Neutrophil (primary cell): ENCODE measurements at regions not wholly inside any gene's neighbourhood (a gene's known extent, or its start where the extent isn't known, plus 50 kb on each side); places are given as distances from the start of the nearest gene placed in this dataset.

Experiments
- H3K27ac ChIP-seq: fragments of 200-600 bp; sonication (generic); 2 replicates; pipeline ENCODE4 v1.5.1; 2016; ENCODE audit warnings: mild to moderate bottlenecking, moderate library complexity
- H3K27me3 ChIP-seq: fragments of 200-600 bp; sonication (generic); 2 replicates; pipeline ENCODE4 v1.6.0; 2016; ENCODE audit warnings: mild to moderate bottlenecking
- H3K36me3 ChIP-seq: fragments of 200-600 bp; sonication (generic); 2 replicates; pipeline ENCODE4 v1.5.1; 2017
- H3K4me1 ChIP-seq, 2 experiments: fragments of 200-600 bp in 1 of 2; sonication (generic) in 1 of 2; 1 replicate in 1 of 2; 2 replicates in 1 of 2; pipeline versions ENCODE4 v1.5.1 to v1.6.1; 2013 to 2016; ENCODE audit warnings: low read depth in 1 of 2, low read length in 1 of 2, mild to moderate bottlenecking in 1 of 2, moderate library complexity in 1 of 2; ENCODE audit not compliant: control insufficient read depth in 1 of 2, insufficient read depth in 1 of 2
- H3K4me3 ChIP-seq, 2 experiments: fragments of 200-600 bp in 1 of 2; sonication (generic) in 1 of 2; 1 replicate in 1 of 2; 2 replicates in 1 of 2; pipeline ENCODE4 v1.5.1; 2013 to 2016; ENCODE audit warnings: low read depth in 1 of 2, low read length in 1 of 2, mild to moderate bottlenecking in 1 of 2, moderate library complexity in 1 of 2
- H3K9me3 ChIP-seq: fragments of 200-600 bp; sonication (generic); 2 replicates; pipeline ENCODE4 v1.5.1; 2016
- TF ChIP-seq, protein P1 (sequence below): fragments of 200-600 bp; sonication (generic); IDR thresholded peaks from 2 replicates; pipeline ENCODE4 v1.5.1; 2016; ENCODE audit warnings: antibody characterized with exemption

GRCh38 chr1:41995441-41996130 lies 76.9 kb upstream of the HIVEP3 start:
- Histone ChIP-seq H3K4me3 (no peak overlapping the region), H3K27me3 (no peaks in the 10 kb centered on the region), H3K36me3 (no peaks in the 10 kb centered on the region), H3K9me3 (no peaks in the 10 kb centered on the region), H3K27ac (no peak overlapping the region), H3K4me1 (no peaks in the 10 kb centered on the region)
- TF ChIP-seq, protein P1, sequence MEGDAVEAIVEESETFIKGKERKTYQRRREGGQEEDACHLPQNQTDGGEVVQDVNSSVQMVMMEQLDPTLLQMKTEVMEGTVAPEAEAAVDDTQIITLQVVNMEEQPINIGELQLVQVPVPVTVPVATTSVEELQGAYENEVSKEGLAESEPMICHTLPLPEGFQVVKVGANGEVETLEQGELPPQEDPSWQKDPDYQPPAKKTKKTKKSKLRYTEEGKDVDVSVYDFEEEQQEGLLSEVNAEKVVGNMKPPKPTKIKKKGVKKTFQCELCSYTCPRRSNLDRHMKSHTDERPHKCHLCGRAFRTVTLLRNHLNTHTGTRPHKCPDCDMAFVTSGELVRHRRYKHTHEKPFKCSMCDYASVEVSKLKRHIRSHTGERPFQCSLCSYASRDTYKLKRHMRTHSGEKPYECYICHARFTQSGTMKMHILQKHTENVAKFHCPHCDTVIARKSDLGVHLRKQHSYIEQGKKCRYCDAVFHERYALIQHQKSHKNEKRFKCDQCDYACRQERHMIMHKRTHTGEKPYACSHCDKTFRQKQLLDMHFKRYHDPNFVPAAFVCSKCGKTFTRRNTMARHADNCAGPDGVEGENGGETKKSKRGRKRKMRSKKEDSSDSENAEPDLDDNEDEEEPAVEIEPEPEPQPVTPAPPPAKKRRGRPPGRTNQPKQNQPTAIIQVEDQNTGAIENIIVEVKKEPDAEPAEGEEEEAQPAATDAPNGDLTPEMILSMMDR, result no peak

- Histone ChIP-seq H3K27ac (no peak overlapping the region), H3K4me3 (no peak overlapping the region), H3K9me3 (no peaks in the 10 kb centered on the region), H3K4me1 (no peaks in the 10 kb centered on the region), H3K27me3 (no peaks in the 10 kb centered on the region), H3K36me3 (no peaks in the 10 kb centered on the region)
- TF ChIP-seq, protein P1, result no peak
Observed at GRCh38 chr1:41994195-41994894, 75.6 kb upstream of the HIVEP3 start.

- TF ChIP-seq, protein P1, result no peak
- H3K27me3 ChIP-seq, result no peaks in the 10 kb centered on the region
- H3K4me1 ChIP-seq, result peaks cover 0 to 7% of the 10 kb centered on the region in 2 experiments
- H3K36me3 ChIP-seq, result no peaks in the 10 kb centered on the region
- no peak overlapping the region for H3K27ac ChIP-seq
- H3K9me3 ChIP-seq, result no peaks in the 10 kb centered on the region
- no peak overlapping the region for H3K4me3 ChIP-seq
Observed at GRCh38 chr1:41983451-41983850, 64.7 kb upstream of the HIVEP3 start.

- TF ChIP-seq, protein P1, result no peak
- H3K27ac ChIP-seq, result no peak overlapping the region
- no peaks in the 10 kb centered on the region for H3K36me3 ChIP-seq
- no peaks in the 10 kb centered on the region for H3K27me3 ChIP-seq
- no peak overlapping the region for H3K4me3 ChIP-seq
- peaks cover 0 to 7% of the 10 kb centered on the region in 2 experiments for H3K4me1 ChIP-seq
- no peaks in the 10 kb centered on the region for H3K9me3 ChIP-seq
Observed at GRCh38 chr1:41981796-41982195, 63.1 kb upstream of the HIVEP3 start.

DNA sequence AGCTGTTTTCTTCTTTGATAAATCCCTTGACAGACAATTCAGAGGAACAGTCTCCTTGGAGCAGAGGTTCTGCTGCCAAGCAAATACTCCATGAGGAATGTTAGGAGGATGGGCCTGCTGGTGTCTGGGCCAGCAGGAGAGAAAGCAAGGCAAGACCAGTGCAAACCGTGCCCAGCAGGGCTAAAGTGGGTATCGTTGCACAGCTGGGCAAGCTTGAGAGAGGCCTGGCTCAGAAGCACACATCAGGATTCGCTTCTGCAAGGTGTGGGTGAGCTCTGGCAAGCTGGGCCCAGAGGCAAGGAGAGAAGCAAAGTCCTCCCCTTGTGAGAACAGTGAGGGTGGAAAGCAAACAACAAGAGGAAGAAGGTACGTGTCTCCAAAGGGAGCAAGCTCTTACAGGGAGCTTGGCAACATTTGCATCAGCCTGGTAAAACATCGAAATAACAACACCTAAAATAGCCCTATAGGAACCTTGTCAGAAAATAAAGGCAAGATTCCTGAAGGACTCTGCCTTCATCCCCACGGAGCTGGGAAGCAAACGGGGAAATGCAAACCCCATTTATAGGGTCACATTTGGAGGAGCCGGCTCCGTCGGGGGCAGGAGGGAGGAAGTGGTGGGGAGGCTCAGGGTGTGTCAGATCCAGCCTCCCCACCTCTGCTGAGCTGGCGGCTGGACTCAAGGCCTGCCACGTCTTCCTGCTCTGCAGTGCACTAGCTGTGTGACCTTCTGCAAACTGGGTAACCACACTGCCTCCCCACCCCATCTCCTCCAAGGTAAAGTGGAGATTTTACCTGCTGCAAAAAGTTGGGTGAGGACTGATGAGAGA lies 62.3 kb upstream of the HIVEP3 start:
- H3K4me3 ChIP-seq, result no peak overlapping the region

More for the DNA sequence above, 62.3 kb upstream of the HIVEP3 start:
- Histone ChIP-seq H3K9me3 (no peaks in the 10 kb centered on the region), H3K36me3 (no peaks in the 10 kb centered on the region), H3K4me1 (peaks cover 0 to 7% of the 10 kb centered on the region in 2 experiments), H3K27me3 (no peaks in the 10 kb centered on the region), H3K27ac (no peak overlapping the region)
- TF ChIP-seq, protein P1, result no peak
